ENCODE measurements at regions not wholly inside any gene's neighbourhood (a gene's known extent, or its start where the extent isn't known, plus 50 kb on each side); places are given as distances from the start of the nearest gene placed in this dataset.

DNA sequence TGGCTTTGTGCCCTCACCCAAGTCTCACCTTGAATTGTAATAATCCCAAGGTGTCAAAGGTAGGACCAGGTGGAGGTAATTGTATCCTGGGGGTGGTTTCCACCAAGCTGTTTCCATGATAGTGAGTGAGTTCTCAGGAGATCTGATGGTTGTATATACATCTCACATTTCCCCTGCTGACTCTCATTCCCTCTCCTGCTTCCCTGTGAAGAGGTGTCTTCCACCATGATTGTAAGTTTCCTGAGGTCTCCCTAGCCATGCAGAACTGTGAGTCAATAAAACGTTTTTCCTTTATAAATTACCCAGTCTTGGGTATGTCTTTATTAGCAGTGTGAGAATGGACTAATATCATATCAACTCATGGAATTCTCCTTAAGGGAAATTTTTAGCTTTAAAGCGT is 302.6 kb downstream of the LIG4 start:
- Mint-ChIP-seq H3K36me3 (ENCODE audit: insufficient read depth, unreplicated experiment) (no peaks in the 10 kb centered on the region), H3K4me1 (ENCODE audit: low read depth, unreplicated experiment) (no peaks in the 10 kb centered on the region), H3K27me3 (ENCODE audit: insufficient read depth, unreplicated experiment) (no peaks in the 10 kb centered on the region), H3K27ac (ENCODE audit: unreplicated experiment) (no peak overlapping the region), H3K9me3 (ENCODE audit: unreplicated experiment) (peaks cover 9% of the 10 kb centered on the region), H3K4me3 (ENCODE audit: unreplicated experiment) (no peak overlapping the region)
- no peak for TF ChIP-seq CTCF (IDR thresholded peaks at IDR 0.05; ENCODE audit: insufficient read depth in 1 of 2, low read depth in 1 of 2, low read length in 1 of 2, severe bottlenecking in 1 of 2, unreplicated experiment in 1 of 2)
- POLR2A ChIA-PET = no interaction called here
- DNase-seq = no peak
- H3K4me1 ChIP-seq = no peaks in the 10 kb centered on the region
- H3K9me3 ChIP-seq = no peaks in the 10 kb centered on the region
- H3K27me3 ChIP-seq (replicated peaks; ENCODE audit: control insufficient read depth, insufficient read depth, low read length) = no peaks in the 10 kb centered on the region
- CTCF ChIA-PET = no interaction called here
- H3K4me3 ChIP-seq (ENCODE audit: low read depth, low read length) = no peak overlapping the region
- intact Hi-C loops (cut with micrococcal nuclease; ENCODE audit: unreplicated experiment) = no loop called here
- no TSS peak for BruUV-seq (replicated peaks)
- H3K36me3 ChIP-seq (ENCODE audit: control insufficient read depth, insufficient read depth, low read length) = no peaks in the 10 kb centered on the region

DNA sequence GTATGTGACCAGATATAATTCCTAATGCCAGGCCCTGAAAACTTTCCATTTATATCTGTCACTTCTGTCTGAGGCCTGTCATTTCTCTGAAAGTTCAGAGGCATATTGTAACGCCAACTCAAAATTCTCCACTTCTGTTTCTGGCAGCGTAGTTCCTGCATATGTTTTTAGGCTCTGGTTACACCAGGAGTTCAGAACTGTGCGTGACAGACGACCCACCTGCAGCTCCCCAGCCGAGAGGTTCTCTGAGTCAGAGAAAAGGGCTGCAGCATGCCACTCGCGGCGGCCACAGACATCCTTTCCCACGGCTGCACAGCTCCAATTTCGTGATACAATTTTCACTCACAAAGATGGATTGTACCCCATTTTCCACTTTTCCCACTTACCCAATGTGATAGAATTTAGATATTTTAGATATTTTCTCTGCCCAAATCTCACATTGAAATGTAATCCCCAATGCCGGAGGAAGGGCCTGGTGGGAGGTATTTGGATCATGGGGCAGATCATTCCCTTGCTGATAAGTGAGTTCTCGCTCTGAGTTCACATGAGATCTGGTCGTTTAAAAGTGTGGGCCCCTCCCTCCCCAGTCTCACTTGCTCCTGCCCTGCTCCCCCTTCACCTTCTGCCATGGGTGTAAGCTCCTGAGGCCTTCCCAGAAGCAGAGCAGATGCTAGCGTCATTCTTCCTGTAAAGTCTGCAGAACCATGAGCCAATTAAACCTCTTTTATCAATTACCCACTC is 308.1 kb downstream of the LIG4 start:
- H3K36me3 ChIP-seq (ENCODE audit: control insufficient read depth, insufficient read depth, low read length) = no peaks in the 10 kb centered on the region
- no peaks in the 10 kb centered on the region for H3K27me3 ChIP-seq (replicated peaks; ENCODE audit: control insufficient read depth, insufficient read depth, low read length)
- H3K27ac Mint-ChIP-seq (ENCODE audit: unreplicated experiment) = no peak overlapping the region
- ChIA-PET CTCF (interaction anchor here (0.6 kb wide), 1 partner anchor 21 kb away, joined by 3 read pairs; no protein-coding TSS in a partner anchor), POLR2A (no interaction called here)
- no peaks in the 10 kb centered on the region for H3K36me3 Mint-ChIP-seq (ENCODE audit: insufficient read depth, unreplicated experiment)
- H3K4me3 Mint-ChIP-seq (ENCODE audit: unreplicated experiment) = no peak overlapping the region
- no peaks in the 10 kb centered on the region for H3K9me3 ChIP-seq
- no peak for DNase-seq
- H3K9me3 Mint-ChIP-seq (ENCODE audit: unreplicated experiment) = peaks cover 5% of the 10 kb centered on the region
- H3K4me3 ChIP-seq (ENCODE audit: low read depth, low read length) = no peak overlapping the region
- no peaks in the 10 kb centered on the region for H3K4me1 ChIP-seq
- H3K4me1 Mint-ChIP-seq (ENCODE audit: low read depth, unreplicated experiment) = no peaks in the 10 kb centered on the region
- no peak for TF ChIP-seq CTCF (IDR thresholded peaks at IDR 0.05; ENCODE audit: insufficient read depth in 1 of 2, low read depth in 1 of 2, low read length in 1 of 2, severe bottlenecking in 1 of 2, unreplicated experiment in 1 of 2)
- peaks cover 3% of the 10 kb centered on the region for H3K27me3 Mint-ChIP-seq (ENCODE audit: insufficient read depth, unreplicated experiment)
- intact Hi-C loops (cut with micrococcal nuclease; ENCODE audit: unreplicated experiment) = no loop called here
- BruUV-seq (replicated peaks) = no TSS peak

DNA sequence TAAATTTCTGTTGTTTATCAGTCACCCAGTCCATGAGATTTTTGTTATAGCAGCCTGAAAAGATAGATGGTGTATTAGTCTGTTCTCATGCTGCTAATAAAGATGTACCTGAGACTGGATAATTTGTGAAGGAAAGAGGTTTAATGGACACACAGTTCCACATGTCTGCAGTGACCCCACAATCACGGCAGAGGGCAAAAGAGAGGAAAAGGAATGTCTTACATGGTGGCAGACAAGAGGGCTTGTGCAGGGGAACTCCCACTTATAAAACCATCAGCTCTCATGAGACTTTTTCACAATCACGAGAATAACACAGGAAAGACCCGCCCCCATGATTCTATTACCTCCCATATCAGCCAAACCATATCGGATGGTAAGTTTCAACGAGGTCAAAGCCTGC is 309.2 kb downstream of the LIG4 start:
- no TSS peak for BruUV-seq (replicated peaks)
- no peaks in the 10 kb centered on the region for H3K9me3 ChIP-seq
- TF ChIP-seq CTCF (IDR thresholded peaks at IDR 0.05; ENCODE audit: insufficient read depth in 1 of 2, low read depth in 1 of 2, low read length in 1 of 2, severe bottlenecking in 1 of 2, unreplicated experiment in 1 of 2) = no peak
- H3K4me3 ChIP-seq (ENCODE audit: low read depth, low read length) = no peak overlapping the region
- Mint-ChIP-seq H3K27ac (ENCODE audit: unreplicated experiment) (no peak overlapping the region), H3K4me3 (ENCODE audit: unreplicated experiment) (no peak overlapping the region), H3K27me3 (ENCODE audit: insufficient read depth, unreplicated experiment) (peaks cover 3% of the 10 kb centered on the region), H3K9me3 (ENCODE audit: unreplicated experiment) (no peaks in the 10 kb centered on the region), H3K36me3 (ENCODE audit: insufficient read depth, unreplicated experiment) (no peaks in the 10 kb centered on the region), H3K4me1 (ENCODE audit: low read depth, unreplicated experiment) (no peaks in the 10 kb centered on the region)
- POLR2A ChIA-PET = no interaction called here
- intact Hi-C loops (cut with micrococcal nuclease; ENCODE audit: unreplicated experiment) = no loop called here
- CTCF ChIA-PET = no interaction called here
- H3K4me1 ChIP-seq = no peaks in the 10 kb centered on the region
- H3K36me3 ChIP-seq (ENCODE audit: control insufficient read depth, insufficient read depth, low read length) = no peaks in the 10 kb centered on the region
- no peaks in the 10 kb centered on the region for H3K27me3 ChIP-seq (replicated peaks; ENCODE audit: control insufficient read depth, insufficient read depth, low read length)
- DNase-seq = no peak
